HG03060 (cell line): ENCODE measurements at regions not wholly inside any gene's neighbourhood (a gene's known extent, or its start where the extent isn't known, plus 50 kb on each side); places are given as distances from the start of the nearest gene placed in this dataset.

Source experiments
- ATAC-seq: cut with Tn5 transposase; IDR thresholded peaks from one replicate; pipeline ENCODE4 v1.9.1; 2021; ENCODE audit warnings: low read depth, moderate number of reproducible peaks; ENCODE audit not compliant: unreplicated experiment

DNA sequence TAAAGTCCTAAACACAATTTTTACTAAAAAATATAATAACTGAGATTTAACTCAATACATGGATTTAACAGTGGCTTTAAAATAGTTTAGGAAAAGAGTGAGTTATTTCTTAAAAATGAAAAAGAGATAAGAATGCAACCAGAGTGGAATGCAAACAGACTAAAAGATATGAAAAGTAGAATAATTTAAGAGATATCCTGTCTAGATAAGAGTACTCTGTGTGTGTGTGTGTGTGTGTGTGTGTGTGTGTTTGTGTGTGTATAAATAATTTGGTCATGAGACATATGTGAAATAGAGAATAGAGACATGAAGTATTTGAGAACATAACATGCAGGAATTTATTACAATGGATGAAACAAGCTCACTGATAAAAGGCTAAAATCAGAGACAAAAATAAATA is 986.9 kb upstream of the CHORDC1 start:
- no peak for ATAC-seq

DNA sequence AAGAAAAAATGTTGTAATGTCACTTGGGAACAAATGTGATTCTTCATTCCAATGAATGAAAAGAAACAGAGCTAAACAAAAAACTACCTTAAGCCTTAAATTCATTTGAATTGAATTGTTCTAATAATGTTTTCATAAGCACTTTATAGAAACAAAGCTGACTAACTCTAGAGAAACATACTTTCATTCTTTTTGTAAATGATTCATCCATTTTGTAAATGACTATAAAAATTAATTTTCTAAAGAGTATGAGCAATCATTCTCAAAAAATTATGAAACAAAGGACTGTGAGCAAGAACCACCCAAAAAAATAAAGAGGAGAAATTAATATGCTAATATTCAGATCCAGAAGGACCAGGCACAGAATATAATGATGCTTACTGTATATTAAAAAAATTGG is 986.5 kb upstream of the CHORDC1 start:
- ATAC-seq = no peak

- ATAC-seq = no peak
These were observed 977.0 kb upstream of the CHORDC1 start for GRCh38 chr11:91199866-91200265.

GRCh38 chr11:91194546-91194945 is 971.7 kb upstream of the CHORDC1 start:
- no peak for ATAC-seq

- no peak for ATAC-seq
These were observed 965.6 kb upstream of the CHORDC1 start for GRCh38 chr11:91188484-91188883.

GRCh38 chr11:91187314-91187713 is 964.5 kb upstream of the CHORDC1 start:
- ATAC-seq = no peak

- ATAC-seq = no peak
These were observed 955.5 kb upstream of the CHORDC1 start for GRCh38 chr11:91178366-91178765.

DNA sequence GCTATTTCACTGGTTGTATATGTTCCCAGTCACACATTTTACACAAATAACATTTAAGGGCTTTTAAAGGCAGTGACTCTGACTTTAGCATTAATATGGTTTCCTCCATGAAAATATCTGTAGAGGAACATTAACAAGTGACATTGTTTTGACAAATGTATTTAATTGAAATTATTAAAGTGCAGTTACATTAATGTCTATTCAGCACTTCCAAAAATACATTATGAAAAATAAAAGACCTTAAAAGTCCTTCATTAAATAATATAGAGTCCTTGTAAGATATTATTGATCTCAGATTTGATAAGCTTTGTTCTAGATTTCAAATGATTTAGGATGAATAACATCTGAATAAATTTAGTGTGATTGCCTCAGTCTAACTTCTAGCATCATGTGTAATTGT is 951.9 kb upstream of the CHORDC1 start:
- no peak for ATAC-seq

DNA sequence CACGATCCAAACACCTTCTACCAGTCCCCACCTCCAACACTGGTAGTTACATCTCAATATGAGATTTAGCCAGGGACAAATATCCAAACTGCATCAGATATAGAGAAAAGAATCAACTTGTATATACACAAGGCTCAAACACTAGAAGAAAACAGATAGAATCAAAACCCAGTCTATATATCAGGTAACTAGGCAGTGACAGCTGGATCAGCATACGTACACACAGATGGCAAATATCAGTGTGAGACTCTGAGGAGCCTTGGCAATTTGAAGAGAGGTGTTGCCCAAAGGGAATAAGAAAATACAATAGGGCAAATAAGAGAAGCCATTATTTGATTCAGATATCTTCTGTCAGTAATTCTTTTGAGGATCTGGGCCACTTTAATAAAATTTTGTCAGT is 951.3 kb upstream of the CHORDC1 start:
- ATAC-seq = no peak

DNA sequence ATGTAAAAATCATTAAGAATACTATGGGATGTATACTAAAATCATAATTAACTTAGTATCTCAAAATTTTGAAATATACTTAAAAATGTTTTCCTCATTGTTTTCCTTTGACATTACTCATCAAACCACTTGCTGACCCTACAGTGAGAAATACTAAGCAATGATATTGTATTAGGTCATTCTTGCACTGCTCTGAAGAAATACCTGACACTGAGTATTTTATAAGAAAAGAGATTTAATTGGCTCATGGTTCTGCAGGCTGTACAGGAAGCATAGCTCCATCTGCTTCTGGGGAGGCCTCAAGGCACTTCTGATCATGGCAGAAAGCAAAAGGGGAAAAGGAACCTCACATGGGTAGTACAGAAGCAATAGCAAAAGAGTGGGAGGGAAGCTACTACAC is 950.9 kb upstream of the CHORDC1 start:
- no peak for ATAC-seq

GRCh38 chr11:91170711-91171110 is 947.9 kb upstream of the CHORDC1 start:
- ATAC-seq = no peak

GRCh38 chr11:91164452-91164822 is 941.6 kb upstream of the CHORDC1 start:
- no peak for ATAC-seq

DNA sequence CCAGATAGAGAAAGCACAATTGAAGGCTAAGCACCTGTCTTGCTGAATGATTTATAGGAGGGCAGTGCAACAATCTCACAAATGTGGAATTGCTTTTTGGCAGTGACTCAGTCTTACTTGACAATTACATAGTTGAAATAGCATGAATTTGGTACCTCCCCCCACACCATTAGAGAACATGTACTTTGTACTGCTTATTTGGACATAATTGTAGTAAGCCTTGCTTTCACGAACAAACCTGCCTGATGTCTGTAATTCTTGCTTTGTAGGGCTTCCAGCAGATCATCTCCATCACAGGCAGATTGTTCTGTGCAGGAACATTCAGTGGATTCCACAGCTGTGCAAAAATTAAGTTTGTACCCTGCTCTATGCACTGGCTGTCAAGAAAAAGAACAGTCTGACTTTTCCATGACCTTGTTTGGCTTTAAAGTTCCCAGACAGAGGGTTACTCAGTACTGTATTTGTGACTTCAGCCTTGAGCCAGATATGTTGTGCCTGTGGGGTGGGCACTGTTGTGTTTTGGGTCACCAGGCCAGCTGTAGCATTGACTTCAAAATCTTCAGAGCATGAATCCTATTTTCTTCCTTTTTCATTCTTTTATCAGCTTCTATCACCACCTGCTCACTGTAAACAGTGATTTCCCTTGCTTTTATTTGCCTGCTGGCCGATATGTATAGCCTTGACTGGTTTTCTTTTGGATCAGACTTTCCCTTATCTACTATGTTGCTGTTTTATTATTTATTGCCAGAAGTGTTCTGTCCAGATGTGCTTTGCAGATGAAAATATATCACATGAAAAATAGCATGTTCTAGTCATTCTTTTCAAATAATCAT is 941.0 kb upstream of the CHORDC1 start:
- ATAC-seq = no peak

GRCh38 chr11:91160661-91161060 is 937.8 kb upstream of the CHORDC1 start:
- ATAC-seq = no peak

- ATAC-seq = no peak
These were observed 936.2 kb upstream of the CHORDC1 start for GRCh38 chr11:91158891-91159537.

- no peak for ATAC-seq
These were observed 935.4 kb upstream of the CHORDC1 start for GRCh38 chr11:91158297-91158696.

GRCh38 chr11:91156041-91156440 is 933.2 kb upstream of the CHORDC1 start:
- no peak for ATAC-seq

DNA sequence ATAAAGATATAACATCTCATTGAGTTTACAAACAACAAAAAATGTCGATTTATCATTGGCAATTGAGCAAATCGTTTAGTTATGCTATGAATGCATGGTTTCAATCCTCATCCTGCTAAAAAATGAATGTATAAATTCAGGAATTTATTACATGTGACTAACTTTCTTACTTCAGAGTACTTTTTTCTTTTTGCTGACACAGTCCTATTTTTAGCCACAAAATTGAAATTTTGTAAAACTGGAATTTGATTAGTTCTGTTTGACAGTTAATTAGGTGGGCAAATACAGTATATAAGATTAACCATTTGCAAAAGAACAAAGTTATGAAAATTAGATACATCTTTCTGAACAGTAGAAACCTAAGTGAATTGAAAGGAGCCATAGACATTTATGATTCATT is 925.0 kb upstream of the CHORDC1 start:
- ATAC-seq = no peak

GRCh38 chr11:91141655-91142054 is 918.8 kb upstream of the CHORDC1 start:
- no peak for ATAC-seq

GRCh38 chr11:91136631-91137030 is 913.8 kb upstream of the CHORDC1 start:
- ATAC-seq = no peak

DNA sequence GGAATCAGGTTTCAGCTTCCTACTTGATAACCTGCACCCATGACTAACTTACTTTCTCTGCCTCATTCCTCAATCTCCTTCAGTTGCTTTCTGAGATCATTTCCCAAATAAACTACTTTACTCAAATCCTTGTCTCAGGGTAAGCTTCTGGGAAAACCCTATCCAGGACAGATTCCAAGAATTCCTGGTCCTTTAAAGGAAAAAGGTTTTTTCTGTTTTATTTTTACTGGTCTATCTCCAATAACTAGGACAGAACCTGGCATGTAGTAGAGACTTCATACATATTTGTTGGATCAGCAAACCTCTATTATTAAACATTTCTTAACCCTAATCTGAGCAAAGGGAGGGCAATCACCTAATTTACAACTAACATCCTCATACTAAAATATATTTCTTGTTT is 910.5 kb upstream of the CHORDC1 start:
- no peak for ATAC-seq

DNA sequence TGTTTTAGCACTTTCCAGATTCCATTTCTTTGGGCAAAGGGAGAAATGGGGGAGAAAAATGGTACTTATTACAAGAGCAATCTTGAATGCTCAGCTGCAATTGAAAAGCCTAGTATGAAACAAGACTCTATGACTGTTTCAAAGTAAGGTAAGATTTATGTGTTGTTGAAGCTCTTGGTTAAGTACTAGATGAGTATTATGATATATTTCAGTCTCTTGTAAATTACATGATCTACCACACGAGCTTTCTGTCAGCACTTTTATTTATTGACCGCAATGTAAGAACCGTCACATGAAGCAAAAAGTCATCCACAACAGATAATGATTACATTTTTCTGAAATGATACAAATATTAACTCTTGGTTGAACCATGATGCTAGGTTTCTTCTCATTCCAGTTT is 906.7 kb upstream of the CHORDC1 start:
- ATAC-seq = no peak
